PFSK-1 (cell line): ENCODE measurements at regions not wholly inside any gene's neighbourhood (a gene's known extent, or its start where the extent isn't known, plus 50 kb on each side); places are given as distances from the start of the nearest gene placed in this dataset.

Experiments used
- FOXP2 ChIP-seq: optimal IDR thresholded peaks from 2 replicates; pipeline ENCODE3; 2011; ENCODE audit warnings: borderline replicate concordance, control low read depth, inconsistent platforms; ENCODE audit not compliant: insufficient read depth; ENCODE audit errors: extremely low read length, extremely low read depth
- POLR2AphosphoS5 ChIP-seq: IDR thresholded peaks from 2 replicates; pipeline ENCODE4 v1.6.1; 2012; ENCODE audit warnings: low read depth, mild to moderate bottlenecking, control low read depth, low read length, moderate library complexity
- REST ChIP-seq, 2 experiments: IDR thresholded peaks; 2 replicates each; pipeline versions ENCODE4 v1.6.1 to v1.8.0; 2011 to 2012; ENCODE audit warnings: low read depth in 2 of 2, low read length in 2 of 2, control low read depth in 1 of 2, inconsistent platforms in 1 of 2, mild to moderate bottlenecking in 1 of 2, moderate library complexity in 1 of 2; ENCODE audit not compliant: insufficient read depth in 1 of 2
- SIN3A ChIP-seq: IDR thresholded peaks from 2 replicates; pipeline ENCODE4 v1.6.1; 2012; ENCODE audit warnings: mild to moderate bottlenecking, low read length, moderate library complexity, borderline replicate concordance; ENCODE audit not compliant: insufficient read depth

- TF ChIP-seq REST (IDR thresholded peaks at IDR 0.05; ENCODE audit: insufficient read depth in 1 of 2, low read depth in 2 of 2, low read length in 2 of 2) (no peak), POLR2AphosphoS5 (no peak), FOXP2 (no peak), SIN3A (no peak)
Measured at GRCh38 chr6:103872233-103872632, 987.5 kb downstream of the HACE1 start.
